ENCODE measurements at regions not wholly inside any gene's neighbourhood (a gene's known extent, or its start where the extent isn't known, plus 50 kb on each side); places are given as distances from the start of the nearest gene placed in this dataset.

- no peak for DNase-seq
Measured at GRCh38 chr18:46297124-46297523, 192.9 kb downstream of the HAUS1 start.

GRCh38 chr18:46297621-46298020, 193.4 kb downstream of the HAUS1 start:
- DNase-seq, result no peak

- no peak for DNase-seq
Measured at GRCh38 chr18:46298511-46298910, 194.3 kb downstream of the HAUS1 start.

- no peak for DNase-seq
Measured at GRCh38 chr18:46299465-46300008, 195.4 kb downstream of the HAUS1 start.

GRCh38 chr18:46301081-46301480, 196.9 kb downstream of the HAUS1 start:
- no peak for DNase-seq

- DNase-seq, result no peak
Measured at GRCh38 chr18:46301571-46301970, 197.4 kb downstream of the HAUS1 start.

GRCh38 chr18:46302528-46303485, 198.6 kb downstream of the HAUS1 start:
- DNase-seq, result no peak

GRCh38 chr18:46310258-46310657, 206.1 kb downstream of the HAUS1 start:
- no peak for DNase-seq

GRCh38 chr18:46310675-46311345, 206.6 kb downstream of the HAUS1 start:
- no peak for DNase-seq

GRCh38 chr18:46311491-46311890, 207.3 kb downstream of the HAUS1 start:
- DNase-seq, result no peak

- DNase-seq, result no peak
Measured at GRCh38 chr18:46312221-46312620, 208.0 kb downstream of the HAUS1 start.

- no peak for DNase-seq
Measured at GRCh38 chr18:46313521-46313920, 209.3 kb downstream of the HAUS1 start.

GRCh38 chr18:46314011-46314410, 209.8 kb downstream of the HAUS1 start:
- no peak for DNase-seq

- DNase-seq, result no peak
Measured at GRCh38 chr18:46315161-46315560, 211.0 kb downstream of the HAUS1 start.

- DNase-seq, result no peak
Measured at GRCh38 chr18:46318356-46318755, 214.2 kb downstream of the HAUS1 start.

GRCh38 chr18:46319783-46320182, 215.6 kb downstream of the HAUS1 start:
- no peak for DNase-seq

- no peak for DNase-seq
Measured at GRCh38 chr18:46320297-46320696, 216.1 kb downstream of the HAUS1 start.

- DNase-seq, result no peak
Measured at GRCh38 chr18:46320928-46321711, 216.9 kb downstream of the HAUS1 start.

GRCh38 chr18:46321955-46322354, 217.8 kb downstream of the HAUS1 start:
- no peak for DNase-seq

GRCh38 chr18:46322411-46322891, 218.3 kb downstream of the HAUS1 start:
- no peak for DNase-seq

GRCh38 chr18:46322941-46323340, 218.8 kb downstream of the HAUS1 start:
- no peak for DNase-seq

- peak in 1 of 2 donors; percentile 19 for DNase-seq
Measured at GRCh38 chr18:46324087-46324955, 220.1 kb downstream of the HAUS1 start.
